ENCODE measurements at regions not wholly inside any gene's neighbourhood (a gene's known extent, or its start where the extent isn't known, plus 50 kb on each side); places are given as distances from the start of the nearest gene placed in this dataset.
"Not testable (repeated sequence)": the region's sequence is repeated elsewhere in the genome, so short reads cannot be mapped to it uniquely, and the experiment has no call there.

- CTCF ChIA-PET: no interaction called here
- no peak for DNase-seq (ENCODE audit: extremely low spot score)
- POLR2A ChIA-PET: no interaction called here
- TF ChIP-seq FOXK2 (IDR thresholded peaks at IDR 0.05): no peak
- no peak for TF ChIP-seq FOXA1 (IDR thresholded peaks at IDR 0.05)
- TF ChIP-seq ELF4 (IDR thresholded peaks at IDR 0.05): no peak
- no peak for TF ChIP-seq CTBP1 (IDR thresholded peaks at IDR 0.05; ENCODE audit: borderline replicate concordance)
- TF ChIP-seq, protein P1, sequence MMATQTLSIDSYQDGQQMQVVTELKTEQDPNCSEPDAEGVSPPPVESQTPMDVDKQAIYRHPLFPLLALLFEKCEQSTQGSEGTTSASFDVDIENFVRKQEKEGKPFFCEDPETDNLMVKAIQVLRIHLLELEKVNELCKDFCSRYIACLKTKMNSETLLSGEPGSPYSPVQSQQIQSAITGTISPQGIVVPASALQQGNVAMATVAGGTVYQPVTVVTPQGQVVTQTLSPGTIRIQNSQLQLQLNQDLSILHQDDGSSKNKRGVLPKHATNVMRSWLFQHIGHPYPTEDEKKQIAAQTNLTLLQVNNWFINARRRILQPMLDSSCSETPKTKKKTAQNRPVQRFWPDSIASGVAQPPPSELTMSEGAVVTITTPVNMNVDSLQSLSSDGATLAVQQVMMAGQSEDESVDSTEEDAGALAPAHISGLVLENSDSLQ (IDR thresholded peaks at IDR 0.05): no peak
- no peak for TF ChIP-seq BHLHE40 (IDR thresholded peaks at IDR 0.05; ENCODE audit: borderline replicate concordance)
- TF ChIP-seq LEF1 (IDR thresholded peaks at IDR 0.05; ENCODE audit: borderline replicate concordance): no peak
- no peak for TF ChIP-seq HDGF (IDR thresholded peaks at IDR 0.05; ENCODE audit: borderline replicate concordance)
- TF ChIP-seq TARDBP (IDR thresholded peaks at IDR 0.05): no peak
- TF ChIP-seq SP1 (IDR thresholded peaks at IDR 0.05): no peak
- no peak for TF ChIP-seq FOXM1 (IDR thresholded peaks at IDR 0.05; ENCODE audit: borderline replicate concordance)
- TF ChIP-seq SUZ12 (IDR thresholded peaks at IDR 0.05): no peak
- no peak for TF ChIP-seq L3MBTL2 (conservative IDR thresholded peaks at IDR 0.05)
- TF ChIP-seq ARNT (IDR thresholded peaks at IDR 0.05): no peak
- no peak for TF ChIP-seq ZNF384 (IDR thresholded peaks at IDR 0.05)
- TF ChIP-seq NFRKB (IDR thresholded peaks at IDR 0.05): no peak
Observed at GRCh38 chr2:122562775-122563174, 807.3 kb downstream of the TSN start.

DNA sequence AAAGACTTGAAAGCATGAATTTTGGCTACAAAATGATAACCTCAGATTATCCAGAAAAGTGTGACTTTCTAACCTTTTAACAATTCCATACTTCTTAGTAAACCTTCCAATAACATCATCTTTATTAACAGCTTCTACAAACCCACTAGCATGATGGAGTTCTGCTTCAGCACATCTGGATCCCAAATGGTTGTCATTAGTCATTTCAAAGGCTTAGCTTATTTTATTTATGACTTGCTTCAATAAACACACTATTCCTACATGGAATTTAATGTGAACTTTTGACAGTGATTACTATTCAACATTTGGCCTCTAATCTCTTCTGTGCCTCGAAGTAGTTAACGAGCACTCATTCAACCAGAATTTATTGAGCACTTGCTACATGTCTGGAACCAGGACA, 808.3 kb downstream of the TSN start:
- ChIA-PET POLR2A (no interaction called here), CTCF (no interaction called here)
- TF ChIP-seq CTBP1 (IDR thresholded peaks at IDR 0.05; ENCODE audit: borderline replicate concordance): no peak
- TF ChIP-seq TARDBP (IDR thresholded peaks at IDR 0.05): no peak
- no peak for TF ChIP-seq FOXA1 (IDR thresholded peaks at IDR 0.05)
- no peak for TF ChIP-seq L3MBTL2 (conservative IDR thresholded peaks at IDR 0.05)
- no peak for TF ChIP-seq BHLHE40 (IDR thresholded peaks at IDR 0.05; ENCODE audit: borderline replicate concordance)
- no peak for TF ChIP-seq ZNF384 (IDR thresholded peaks at IDR 0.05)
- no peak for TF ChIP-seq SUZ12 (IDR thresholded peaks at IDR 0.05)
- TF ChIP-seq HDGF (IDR thresholded peaks at IDR 0.05; ENCODE audit: borderline replicate concordance): no peak
- TF ChIP-seq ARNT (IDR thresholded peaks at IDR 0.05): no peak
- TF ChIP-seq ELF4 (IDR thresholded peaks at IDR 0.05): no peak
- TF ChIP-seq SP1 (IDR thresholded peaks at IDR 0.05): no peak
- TF ChIP-seq FOXM1 (IDR thresholded peaks at IDR 0.05; ENCODE audit: borderline replicate concordance): no peak
- no peak for TF ChIP-seq FOXK2 (IDR thresholded peaks at IDR 0.05)
- TF ChIP-seq, protein P1 (IDR thresholded peaks at IDR 0.05): no peak
- no peak for TF ChIP-seq LEF1 (IDR thresholded peaks at IDR 0.05; ENCODE audit: borderline replicate concordance)
- no peak for TF ChIP-seq NFRKB (IDR thresholded peaks at IDR 0.05)
- no peak for DNase-seq (ENCODE audit: extremely low spot score)

- no peak for DNase-seq (ENCODE audit: extremely low spot score)
- no peak for TF ChIP-seq HDGF (IDR thresholded peaks at IDR 0.05; ENCODE audit: borderline replicate concordance)
- TF ChIP-seq ELF4 (IDR thresholded peaks at IDR 0.05): no peak
- no peak for TF ChIP-seq L3MBTL2 (conservative IDR thresholded peaks at IDR 0.05)
- no peak for TF ChIP-seq ZNF384 (IDR thresholded peaks at IDR 0.05)
- TF ChIP-seq NFRKB (IDR thresholded peaks at IDR 0.05): no peak
- TF ChIP-seq FOXM1 (IDR thresholded peaks at IDR 0.05; ENCODE audit: borderline replicate concordance): no peak
- no peak for TF ChIP-seq CTBP1 (IDR thresholded peaks at IDR 0.05; ENCODE audit: borderline replicate concordance)
- no peak for TF ChIP-seq LEF1 (IDR thresholded peaks at IDR 0.05; ENCODE audit: borderline replicate concordance)
- no peak for TF ChIP-seq SP1 (IDR thresholded peaks at IDR 0.05)
- CTCF ChIA-PET: no interaction called here
- POLR2A ChIA-PET: no interaction called here
Observed at GRCh38 chr2:122564843-122565242, 809.4 kb downstream of the TSN start.

GRCh38 chr2:122565364-122565763, 809.9 kb downstream of the TSN start:
- no peak for DNase-seq (ENCODE audit: extremely low spot score)
- ChIA-PET POLR2A (no interaction called here), CTCF (no interaction called here)
- TF ChIP-seq TARDBP (IDR thresholded peaks at IDR 0.05) (no peak), FOXM1 (IDR thresholded peaks at IDR 0.05; ENCODE audit: borderline replicate concordance) (no peak), ELF4 (IDR thresholded peaks at IDR 0.05) (no peak), SP1 (IDR thresholded peaks at IDR 0.05) (no peak), CTBP1 (IDR thresholded peaks at IDR 0.05; ENCODE audit: borderline replicate concordance) (no peak), L3MBTL2 (conservative IDR thresholded peaks at IDR 0.05) (no peak)

- no peak for DNase-seq (ENCODE audit: extremely low spot score)
- ChIA-PET CTCF (no interaction called here), POLR2A (no interaction called here)
- TF ChIP-seq L3MBTL2 (conservative IDR thresholded peaks at IDR 0.05): no peak
- no peak for TF ChIP-seq ARNT (IDR thresholded peaks at IDR 0.05)
- TF ChIP-seq ZNF384 (IDR thresholded peaks at IDR 0.05): no peak
- TF ChIP-seq FOXM1 (IDR thresholded peaks at IDR 0.05; ENCODE audit: borderline replicate concordance): no peak
- no peak for TF ChIP-seq TARDBP (IDR thresholded peaks at IDR 0.05)
- TF ChIP-seq LEF1 (IDR thresholded peaks at IDR 0.05; ENCODE audit: borderline replicate concordance): no peak
- TF ChIP-seq SUZ12 (IDR thresholded peaks at IDR 0.05): no peak
- no peak for TF ChIP-seq SP1 (IDR thresholded peaks at IDR 0.05)
- TF ChIP-seq, protein P1 (IDR thresholded peaks at IDR 0.05): no peak
- TF ChIP-seq FOXK2 (IDR thresholded peaks at IDR 0.05): no peak
- no peak for TF ChIP-seq NFRKB (IDR thresholded peaks at IDR 0.05)
Observed at GRCh38 chr2:122570641-122571040, 815.2 kb downstream of the TSN start.

GRCh38 chr2:122571471-122571870, 816.0 kb downstream of the TSN start:
- DNase-seq (ENCODE audit: extremely low spot score); CTCF ChIA-PET; POLR2A ChIA-PET: not testable (repeated sequence)

DNA sequence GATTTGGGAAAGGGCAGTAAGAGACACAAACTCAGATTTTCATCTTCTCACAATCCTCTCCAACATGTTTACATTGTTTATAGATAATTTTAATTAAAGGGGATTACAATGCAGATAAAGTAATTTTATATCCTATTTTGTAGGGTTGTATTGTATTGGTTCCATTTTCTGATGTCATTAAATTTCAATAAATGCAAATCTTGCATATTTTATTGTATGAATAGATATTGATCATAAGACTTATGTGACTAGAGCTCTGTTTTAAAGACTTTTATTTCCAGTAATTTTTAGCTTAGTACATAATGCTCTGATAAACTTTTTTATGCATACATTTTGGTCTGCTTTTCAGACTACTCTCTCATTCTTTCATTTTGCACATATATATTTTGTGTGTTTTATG, 819.6 kb downstream of the TSN start:
- CTCF ChIA-PET: interaction anchor here (0.6 kb wide), 1 partner anchor 97 kb away, joined by 3 read pairs; no protein-coding TSS in a partner anchor
- TF ChIP-seq FOXA1 (IDR thresholded peaks at IDR 0.05): no peak
- no peak for TF ChIP-seq ZNF384 (IDR thresholded peaks at IDR 0.05)
- TF ChIP-seq SP1 (IDR thresholded peaks at IDR 0.05): no peak
- no peak for TF ChIP-seq NFRKB (IDR thresholded peaks at IDR 0.05)
- no peak for TF ChIP-seq TARDBP (IDR thresholded peaks at IDR 0.05)
- no peak for TF ChIP-seq FOXK2 (IDR thresholded peaks at IDR 0.05)
- no peak for TF ChIP-seq ELF4 (IDR thresholded peaks at IDR 0.05)
- TF ChIP-seq HDGF (IDR thresholded peaks at IDR 0.05; ENCODE audit: borderline replicate concordance): no peak
- no peak for TF ChIP-seq SUZ12 (IDR thresholded peaks at IDR 0.05)
- no peak for TF ChIP-seq LEF1 (IDR thresholded peaks at IDR 0.05; ENCODE audit: borderline replicate concordance)
- no peak for TF ChIP-seq L3MBTL2 (conservative IDR thresholded peaks at IDR 0.05)
- no peak for TF ChIP-seq FOXM1 (IDR thresholded peaks at IDR 0.05; ENCODE audit: borderline replicate concordance)
- TF ChIP-seq BHLHE40 (IDR thresholded peaks at IDR 0.05; ENCODE audit: borderline replicate concordance): no peak
- TF ChIP-seq, protein P1 (IDR thresholded peaks at IDR 0.05): no peak
- TF ChIP-seq ARNT (IDR thresholded peaks at IDR 0.05): no peak
- TF ChIP-seq CTBP1 (IDR thresholded peaks at IDR 0.05; ENCODE audit: borderline replicate concordance): no peak

More for the DNA sequence above, 819.6 kb downstream of the TSN start:
- POLR2A ChIA-PET: no interaction called here
- DNase-seq (ENCODE audit: extremely low spot score): no peak

Measured in HEK293T (cell line).